ENCODE measurements at regions not wholly inside any gene's neighbourhood (a gene's known extent, or its start where the extent isn't known, plus 50 kb on each side); places are given as distances from the start of the nearest gene placed in this dataset.

DNA sequence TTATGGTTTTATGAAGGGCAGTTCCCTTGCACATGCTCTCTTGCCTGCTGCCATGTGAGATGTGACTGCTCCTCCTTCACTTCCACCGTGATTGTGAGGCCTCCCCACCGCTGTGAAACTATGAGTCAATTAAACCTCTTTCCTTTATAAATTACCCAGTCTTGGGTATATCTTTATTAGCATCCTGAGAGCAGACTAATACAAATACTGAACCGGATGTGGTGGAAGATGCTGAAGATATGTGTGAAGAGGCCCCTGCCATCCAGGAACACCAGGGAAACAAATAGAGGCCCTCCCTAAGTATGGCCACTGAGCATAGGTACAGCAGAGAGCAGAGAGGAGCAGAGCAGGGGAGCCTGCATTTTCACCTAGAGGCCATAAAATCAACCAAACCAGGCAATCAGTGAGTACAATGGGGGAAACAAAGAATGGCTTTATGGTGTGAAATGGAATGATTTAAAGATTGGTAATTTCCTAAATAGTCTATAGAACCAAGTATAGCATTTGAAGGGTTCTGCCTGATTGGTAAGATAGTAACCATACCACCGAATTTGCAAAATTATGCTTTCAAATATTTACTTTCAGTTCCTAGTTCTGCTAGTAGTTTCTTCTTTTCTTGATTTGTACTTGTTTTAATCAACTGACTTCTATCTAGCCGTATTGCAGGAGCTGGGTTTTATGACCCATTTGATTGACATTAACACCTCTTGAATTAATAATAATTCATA, 421.6 kb downstream of the IRX1 start:
- Histone ChIP-seq H2AFZ (no peak overlapping the region), H3K27ac (no peak overlapping the region), H3K4me2 (ENCODE audit: low read length) (no peak overlapping the region), H3K36me3 (ENCODE audit: control insufficient read depth, insufficient read depth, low read length) (no peaks in the 10 kb centered on the region), H3K27me3 (ENCODE audit: control insufficient read depth, insufficient read depth, low read length) (no peaks in the 10 kb centered on the region), H3K4me1 (no peaks in the 10 kb centered on the region), H3K79me2 (no peaks in the 10 kb centered on the region), H3K9me3 (ENCODE audit: control insufficient read depth, low read length) (no peaks in the 10 kb centered on the region), H3K9ac (no peak overlapping the region), H3K4me3 (ENCODE audit: low read depth, low read length) (no peak overlapping the region)
- TF ChIP-seq CTCF (IDR thresholded peaks at IDR 0.05), result no peak

DNA sequence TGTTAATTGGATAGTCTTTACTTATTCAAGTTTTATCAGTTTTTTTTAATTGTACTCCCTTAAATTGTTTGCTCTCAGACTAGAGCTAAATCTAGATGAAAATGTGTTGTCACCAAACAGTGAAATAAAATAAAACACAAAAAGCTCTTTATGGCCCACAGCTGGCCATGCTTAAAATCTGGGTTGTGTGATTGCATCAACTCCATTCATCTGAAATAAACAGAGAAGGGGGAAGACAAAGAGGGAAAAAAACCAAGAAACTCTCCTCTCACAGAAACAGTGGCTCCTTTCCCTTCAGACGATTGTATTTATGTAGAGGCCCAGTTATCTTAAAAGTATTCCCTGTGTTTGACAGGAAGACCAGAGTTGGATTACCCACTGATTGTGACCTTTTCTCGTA, 422.4 kb downstream of the IRX1 start:
- Histone ChIP-seq H3K4me1 (no peaks in the 10 kb centered on the region), H3K9ac (no peak overlapping the region), H3K79me2 (no peaks in the 10 kb centered on the region), H3K4me2 (ENCODE audit: low read length) (no peak overlapping the region), H3K4me3 (ENCODE audit: low read depth, low read length) (no peak overlapping the region), H3K27me3 (ENCODE audit: control insufficient read depth, insufficient read depth, low read length) (no peaks in the 10 kb centered on the region), H2AFZ (no peak overlapping the region), H3K9me3 (ENCODE audit: control insufficient read depth, low read length) (no peaks in the 10 kb centered on the region), H3K36me3 (ENCODE audit: control insufficient read depth, insufficient read depth, low read length) (no peaks in the 10 kb centered on the region), H3K27ac (no peak overlapping the region)
- no peak for TF ChIP-seq CTCF (IDR thresholded peaks at IDR 0.05)

- Histone ChIP-seq H3K27me3 (ENCODE audit: control insufficient read depth, insufficient read depth, low read length) (no peaks in the 10 kb centered on the region), H3K4me3 (ENCODE audit: low read depth, low read length) (no peak overlapping the region), H3K9me3 (ENCODE audit: control insufficient read depth, low read length) (no peaks in the 10 kb centered on the region), H3K36me3 (ENCODE audit: control insufficient read depth, insufficient read depth, low read length) (no peaks in the 10 kb centered on the region), H3K4me2 (ENCODE audit: low read length) (no peak overlapping the region), H3K4me1 (no peaks in the 10 kb centered on the region), H3K9ac (no peak overlapping the region), H2AFZ (no peak overlapping the region), H3K27ac (no peak overlapping the region), H3K79me2 (no peaks in the 10 kb centered on the region)
- no peak for TF ChIP-seq CTCF (IDR thresholded peaks at IDR 0.05)
These were observed 423.6 kb downstream of the IRX1 start for GRCh38 chr5:4019009-4019769.

- Histone ChIP-seq H3K27me3 (ENCODE audit: control insufficient read depth, insufficient read depth, low read length) (no peaks in the 10 kb centered on the region), H3K27ac (no peak overlapping the region), H3K4me1 (no peaks in the 10 kb centered on the region), H2AFZ (no peak overlapping the region), H3K36me3 (ENCODE audit: control insufficient read depth, insufficient read depth, low read length) (no peaks in the 10 kb centered on the region), H3K4me2 (ENCODE audit: low read length) (no peak overlapping the region), H3K9ac (no peak overlapping the region), H3K9me3 (ENCODE audit: control insufficient read depth, low read length) (no peaks in the 10 kb centered on the region), H3K79me2 (no peaks in the 10 kb centered on the region), H3K4me3 (ENCODE audit: low read depth, low read length) (no peak overlapping the region)
- TF ChIP-seq CTCF (IDR thresholded peaks at IDR 0.05), result no peak
These were observed 424.2 kb downstream of the IRX1 start for GRCh38 chr5:4019841-4020240.
